Epithelial cell of proximal tubule (primary cell): ENCODE measurements at regions not wholly inside any gene's neighbourhood (a gene's known extent, or its start where the extent isn't known, plus 50 kb on each side); places are given as distances from the start of the nearest gene placed in this dataset.

Experiments
- DNase-seq: peaks from one replicate; pipeline ENCODE4 v3.0.0-alpha.2; 2011; ENCODE audit warnings: low read depth
- H3K4me3 ChIP-seq: 2 replicates; pipeline ENCODE4 v1.5.1; 2011; ENCODE audit warnings: low read depth, mild to moderate bottlenecking, low read length
- CTCF ChIP-seq: conservative IDR thresholded peaks from 2 replicates; pipeline ENCODE4 v1.5.1; 2012; ENCODE audit warnings: low read depth, mild to moderate bottlenecking, low read length

- no peak for DNase-seq
- no peak overlapping the region for H3K4me3 ChIP-seq
- no peak for TF ChIP-seq CTCF
Measured at GRCh38 chr4:108366716-108367115, 198.0 kb upstream of the LEF1 start.

GRCh38 chr4:108365551-108365950 lies 196.8 kb upstream of the LEF1 start:
- no peak for DNase-seq
- no peak for TF ChIP-seq CTCF
- H3K4me3 ChIP-seq = no peak overlapping the region

GRCh38 chr4:108361886-108362285 lies 193.2 kb upstream of the LEF1 start:
- DNase-seq = no peak
- no peak overlapping the region for H3K4me3 ChIP-seq
- no peak for TF ChIP-seq CTCF

- no peak for TF ChIP-seq CTCF
- DNase-seq = no peak
- no peak overlapping the region for H3K4me3 ChIP-seq
Measured at GRCh38 chr4:108361446-108361820, 192.7 kb upstream of the LEF1 start.

- DNase-seq = no peak
- TF ChIP-seq CTCF = no peak
- no peak overlapping the region for H3K4me3 ChIP-seq
Measured at GRCh38 chr4:108360754-108361445, 192.2 kb upstream of the LEF1 start.

GRCh38 chr4:108359986-108360681 lies 191.4 kb upstream of the LEF1 start:
- no peak for TF ChIP-seq CTCF
- DNase-seq = no peak
- no peak overlapping the region for H3K4me3 ChIP-seq
